NCI-H1105 treated with DMSO at 0.1 percent for 48 hours (cell line): ENCODE measurements at regions not wholly inside any gene's neighbourhood (a gene's known extent, or its start where the extent isn't known, plus 50 kb on each side); places are given as distances from the start of the nearest gene placed in this dataset.

ENCODE experiments used
- DNase-seq: peaks from one replicate; lab custom pipeline; 2025; lab: John Stamatoyannopoulos, UW

DNA sequence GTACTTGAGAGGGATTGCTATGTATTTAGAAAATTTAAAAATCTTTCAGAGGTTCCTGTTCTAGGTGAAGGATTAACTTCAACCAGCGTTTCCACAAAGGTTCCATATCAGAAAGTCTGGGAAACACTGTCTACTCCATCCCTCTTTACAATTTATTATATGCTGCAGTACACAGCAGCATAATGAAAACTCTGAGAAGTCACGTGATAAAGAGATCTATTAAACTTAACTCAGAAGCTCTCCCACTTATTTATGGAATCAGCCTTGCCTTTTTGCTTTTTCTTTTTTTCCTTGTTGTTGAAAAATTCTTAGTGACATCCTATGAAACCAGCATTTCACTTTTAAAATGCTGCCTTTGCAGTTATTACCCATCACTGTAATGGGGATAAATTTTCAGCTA, 186.2 kb downstream of the ACER2 start:
- no peak for DNase-seq

DNA sequence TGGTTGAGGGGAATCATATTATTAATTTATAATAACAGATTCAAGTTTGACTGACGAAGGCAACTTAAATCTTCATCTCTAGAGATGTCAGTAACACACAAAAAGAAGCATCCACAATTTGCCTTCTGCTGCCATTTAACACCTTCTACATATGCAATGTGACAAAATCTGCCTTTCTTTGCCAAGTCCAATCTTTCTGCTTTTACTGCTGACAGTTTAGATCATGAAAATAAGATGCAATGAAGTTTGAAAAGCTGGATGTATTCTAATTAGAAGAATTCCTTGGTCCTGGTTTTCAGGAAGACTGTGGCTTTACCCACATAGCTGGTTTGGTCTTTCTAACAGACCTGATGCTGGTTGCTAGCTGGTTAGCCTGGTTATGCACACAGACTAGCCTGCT, 178.9 kb downstream of the ACER2 start:
- DNase-seq, result no peak

DNA sequence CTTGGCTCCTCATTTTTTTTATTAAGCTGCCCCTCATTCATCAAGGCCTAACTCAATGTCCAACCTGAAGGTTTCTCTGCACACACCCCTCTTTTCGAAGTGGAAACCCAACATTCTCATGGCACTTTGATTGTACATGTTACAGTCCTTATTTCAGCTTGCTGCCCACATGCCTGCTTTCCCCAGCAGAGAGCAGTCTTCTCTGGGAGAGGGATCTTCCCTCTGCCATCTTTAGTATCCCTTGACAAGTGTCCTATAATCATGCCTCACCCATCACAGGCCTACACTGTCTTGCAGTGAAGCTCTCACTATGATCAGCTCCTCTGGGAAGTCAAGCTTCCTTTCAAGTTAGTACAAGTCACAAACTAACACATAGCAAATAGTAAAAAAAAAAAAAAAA, 175.1 kb downstream of the ACER2 start:
- no peak for DNase-seq

DNA sequence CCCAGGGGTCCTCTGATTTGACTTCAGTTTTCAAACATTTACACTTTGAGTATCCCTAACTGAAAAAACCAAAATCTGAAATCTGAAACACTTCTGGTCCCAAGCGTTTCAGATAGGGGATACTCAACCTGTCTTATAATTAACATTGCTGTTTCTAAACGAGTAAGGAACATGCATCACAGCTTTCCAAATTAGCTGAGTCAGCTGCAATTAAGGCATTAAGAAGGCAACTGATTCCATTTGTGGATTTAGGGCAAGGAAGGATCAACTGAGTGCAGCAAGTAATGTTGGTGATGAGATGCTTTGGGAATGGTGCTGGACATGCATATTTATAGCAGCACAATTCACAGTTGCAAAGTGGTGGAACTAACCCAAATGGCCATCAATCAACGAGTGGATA, 168.6 kb downstream of the ACER2 start:
- no peak for DNase-seq

DNA sequence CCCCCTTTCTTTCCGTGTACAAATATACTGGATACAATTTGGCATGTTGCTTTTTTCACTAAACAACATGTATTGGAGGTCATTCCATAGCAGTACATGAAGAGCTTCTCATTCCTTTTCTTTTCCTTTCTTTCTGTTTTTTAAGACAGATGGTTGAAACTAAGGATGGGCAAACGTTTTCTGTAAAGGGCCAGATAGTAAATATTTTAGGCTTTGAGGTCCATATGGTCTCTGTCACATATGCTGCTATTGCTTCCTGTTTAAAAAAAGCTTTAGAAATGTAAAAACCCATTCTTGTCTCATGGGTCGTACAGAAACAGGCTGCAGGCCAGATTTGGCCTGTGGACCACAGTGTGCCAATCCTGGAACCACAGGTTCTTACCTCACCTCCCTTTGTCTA, 160.1 kb downstream of the ACER2 start:
- no peak for DNase-seq

DNA sequence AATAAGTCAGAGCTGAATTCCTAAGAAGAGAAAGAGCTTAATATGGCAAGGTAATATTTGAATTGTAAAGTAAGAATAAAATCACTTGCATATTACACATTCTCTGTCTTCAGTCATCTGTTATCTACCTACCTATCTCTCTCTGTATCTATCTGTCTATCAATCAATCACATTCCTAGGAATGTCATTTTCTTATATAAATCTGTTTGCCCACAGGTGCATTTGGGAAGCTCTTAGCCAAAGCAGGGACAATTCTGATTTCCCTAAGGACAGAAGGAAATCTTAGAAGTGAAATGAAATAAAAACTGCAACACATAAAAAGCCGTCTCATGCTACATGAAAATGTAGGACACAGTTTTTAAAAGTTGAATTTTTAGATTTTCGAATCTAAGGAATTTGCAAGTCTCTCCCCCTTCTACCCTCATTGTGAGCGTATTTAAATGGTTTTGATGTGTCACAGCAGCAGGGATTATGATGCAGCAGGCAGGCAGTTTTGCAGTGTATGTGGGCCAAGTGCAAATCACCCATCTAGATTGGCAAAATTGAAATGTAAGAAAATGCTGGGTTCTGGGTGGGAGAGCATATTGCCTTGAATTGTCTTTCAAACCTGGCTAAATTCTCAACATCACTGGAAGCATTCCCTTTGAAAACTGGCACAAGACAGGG, 155.7 kb downstream of the ACER2 start:
- no peak for DNase-seq

DNA sequence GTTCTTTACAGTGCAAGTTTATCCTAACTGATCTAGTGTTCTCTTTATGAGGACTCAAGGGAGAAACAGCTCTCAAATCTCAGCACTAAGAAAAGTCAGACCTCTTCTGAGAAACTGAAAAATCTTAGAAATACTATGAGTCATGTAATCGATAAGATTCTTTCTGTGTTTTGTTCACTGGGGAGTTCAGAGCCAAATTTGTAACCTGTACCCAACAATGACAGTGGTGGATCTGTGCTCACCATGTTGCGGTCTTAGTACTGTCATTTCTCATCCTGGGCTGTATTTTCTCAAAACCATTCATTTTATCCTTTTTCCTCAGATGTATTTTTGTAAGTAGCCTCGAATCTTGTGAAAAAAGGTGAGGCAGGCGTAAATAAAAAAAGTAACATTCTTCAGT, 146.4 kb downstream of the ACER2 start:
- no peak for DNase-seq

DNA sequence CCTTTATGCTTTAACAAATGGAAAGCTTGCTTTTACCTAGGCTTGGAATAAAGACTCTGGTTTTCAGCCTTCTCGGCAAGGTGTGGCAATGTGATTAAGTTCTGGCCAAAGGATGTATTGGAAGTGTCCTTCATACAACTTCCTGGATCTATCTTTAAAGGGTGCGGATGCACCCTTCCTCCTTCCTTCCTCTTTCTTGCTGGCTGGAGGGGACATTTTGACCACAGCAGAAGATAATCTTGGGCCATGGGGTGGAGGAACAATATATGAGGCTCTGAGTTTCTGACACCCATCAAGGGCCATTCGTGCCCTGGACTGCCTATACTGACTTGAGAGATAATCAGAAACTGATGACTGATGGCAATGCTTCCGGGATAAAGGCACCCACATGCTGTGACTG, 145.7 kb downstream of the ACER2 start:
- DNase-seq, result no peak

DNA sequence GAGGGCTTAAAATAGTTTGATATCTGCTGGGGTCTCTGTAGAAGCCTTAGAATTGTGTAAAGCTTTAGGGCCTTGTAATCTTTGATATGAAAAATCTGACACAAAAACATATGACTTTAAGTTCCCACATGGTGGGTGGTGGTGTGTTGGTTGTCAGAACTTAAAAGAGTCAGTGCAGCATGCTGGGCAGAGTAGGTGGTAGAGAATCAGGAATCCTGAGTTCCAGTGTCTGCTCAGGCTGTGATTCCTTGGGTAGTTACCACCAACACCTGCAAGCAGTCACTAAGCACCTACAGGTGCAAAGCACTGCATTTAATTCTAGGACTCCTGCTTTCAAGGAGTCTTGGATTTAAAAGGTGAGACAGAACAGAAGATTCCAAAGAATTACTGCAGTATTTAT, 144.6 kb downstream of the ACER2 start:
- DNase-seq, result no peak

DNA sequence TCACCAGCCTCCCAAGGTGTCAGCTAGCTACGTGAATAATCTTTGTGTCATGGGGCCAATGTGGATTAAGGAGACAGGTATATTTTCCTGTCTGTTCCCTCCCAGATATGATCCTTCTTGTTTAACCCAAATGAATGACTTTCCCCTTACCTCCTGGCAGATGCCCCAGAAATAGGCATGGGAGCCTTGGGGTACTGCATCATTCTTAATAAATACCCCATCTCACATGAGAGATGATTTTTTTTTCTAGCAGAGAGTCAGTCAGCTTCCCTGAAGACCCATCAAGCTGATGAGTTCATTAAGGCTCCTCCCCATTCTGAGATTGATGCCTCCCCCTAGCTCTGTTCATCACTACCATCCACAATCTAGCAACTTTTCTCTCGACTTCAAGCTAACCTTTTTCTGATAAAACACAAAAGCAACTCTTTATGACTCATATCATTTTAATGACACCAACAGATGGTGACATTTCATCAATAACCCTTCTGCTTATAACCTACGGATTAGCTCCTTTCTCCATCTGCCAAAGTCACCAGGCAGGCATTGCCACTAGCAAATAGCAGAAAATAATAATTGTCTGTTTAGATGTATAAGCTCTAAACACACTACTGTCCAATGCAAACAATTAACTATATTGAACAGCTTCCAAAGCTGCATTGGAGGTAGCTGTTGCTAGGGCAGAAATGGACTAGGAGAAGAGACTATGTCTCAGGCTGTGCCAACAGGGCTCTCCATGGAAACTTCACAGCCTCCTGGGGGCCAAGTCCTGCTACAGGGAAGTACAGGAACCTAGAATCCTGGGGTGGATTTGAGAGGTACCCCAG, 143.7 kb downstream of the ACER2 start:
- no peak for DNase-seq

DNA sequence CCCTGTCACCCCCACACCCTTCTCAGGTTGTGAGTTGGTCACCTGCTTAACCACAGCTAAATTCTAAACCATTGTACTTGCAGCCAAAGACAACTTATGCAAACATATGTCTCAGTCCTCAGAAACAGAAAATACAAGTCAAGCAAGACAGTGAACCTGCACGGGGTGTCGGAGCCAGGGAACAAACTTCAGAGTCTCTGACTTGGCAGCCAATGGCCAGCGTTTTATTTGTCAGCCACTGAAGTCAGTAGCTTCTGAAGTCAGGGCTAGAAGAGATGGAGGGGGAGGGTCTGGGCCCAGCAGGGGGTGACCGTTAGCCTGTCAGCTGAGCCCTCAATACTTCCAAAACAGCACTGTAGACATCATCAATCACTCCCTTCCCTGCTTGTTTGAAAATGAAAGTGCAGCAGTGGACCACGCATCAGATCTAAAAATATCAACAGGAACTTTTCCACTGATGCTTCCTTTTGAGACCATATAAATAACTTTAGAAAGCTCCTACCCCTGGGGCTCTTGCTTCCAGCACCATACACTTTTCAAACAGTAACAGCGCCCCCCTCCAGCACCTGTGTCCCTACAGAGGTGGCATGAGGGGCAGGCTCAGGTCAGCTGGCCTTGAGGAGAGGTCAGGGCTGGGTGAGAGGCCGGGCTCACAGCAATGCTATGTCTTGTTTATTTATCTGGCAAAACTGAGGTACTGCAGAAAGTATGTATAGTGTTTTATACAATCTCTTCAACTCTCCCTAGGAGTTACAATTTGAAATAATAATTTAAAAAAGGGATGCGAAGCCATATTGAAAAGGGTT, 142.5 kb downstream of the ACER2 start:
- no peak for DNase-seq

DNA sequence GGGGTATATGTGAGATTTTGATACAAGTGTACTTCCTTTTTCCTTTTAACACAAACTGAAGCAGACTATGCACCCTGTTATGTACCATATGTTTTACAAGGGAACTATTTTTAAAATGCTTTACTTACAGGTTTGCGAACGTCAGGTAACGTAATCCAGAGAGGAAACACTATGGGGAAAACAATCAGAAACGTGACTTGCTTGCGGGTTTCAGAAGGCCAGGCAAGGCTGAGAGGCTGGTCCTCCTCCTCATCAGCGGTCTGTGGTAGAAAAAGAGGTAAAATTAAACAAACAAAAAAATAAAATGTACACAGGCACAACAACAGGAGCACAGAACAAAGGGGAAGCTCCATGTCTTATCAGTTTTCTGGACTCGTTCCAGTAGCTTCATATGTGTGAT, 141.2 kb downstream of the ACER2 start:
- no peak for DNase-seq

DNA sequence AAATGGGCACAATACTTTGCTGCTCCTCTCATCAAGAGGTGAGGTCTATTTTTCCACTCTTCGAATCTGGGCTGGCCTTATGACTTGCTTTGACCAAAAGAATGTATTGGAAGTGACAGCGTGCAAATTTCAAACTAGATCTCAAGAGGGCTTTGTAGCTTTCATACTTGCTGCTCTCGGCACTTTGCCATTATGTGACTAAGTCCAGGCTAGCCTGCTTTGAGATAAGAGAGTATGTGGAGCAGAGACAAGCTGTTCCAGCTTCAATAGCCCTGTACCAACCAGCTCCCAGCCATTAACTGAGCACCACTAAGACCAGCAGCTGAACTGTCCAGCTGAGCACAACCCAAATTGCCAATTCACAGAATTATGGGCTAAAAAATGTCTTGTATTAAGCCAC, 124.6 kb downstream of the ACER2 start:
- no peak for DNase-seq

DNA sequence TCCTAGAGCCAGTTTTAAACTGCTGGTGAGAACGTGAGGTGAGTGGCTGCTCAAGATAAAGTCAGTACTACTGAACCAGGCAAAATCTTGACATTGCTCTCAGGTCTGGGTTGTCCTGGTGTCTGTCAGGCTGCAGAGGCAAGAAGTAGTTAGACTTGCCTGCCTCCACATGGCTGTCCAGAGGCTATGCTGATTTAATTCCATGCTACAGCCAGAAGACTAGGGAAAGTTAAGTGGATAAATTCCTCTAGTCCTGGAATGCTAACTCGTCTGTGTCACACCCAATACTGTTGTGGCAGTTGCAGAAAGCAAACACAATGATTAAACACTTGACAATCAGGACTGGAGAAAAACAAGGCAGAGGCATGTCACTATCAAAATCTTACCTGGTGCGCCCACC, 118.9 kb downstream of the ACER2 start:
- DNase-seq, result no peak

DNA sequence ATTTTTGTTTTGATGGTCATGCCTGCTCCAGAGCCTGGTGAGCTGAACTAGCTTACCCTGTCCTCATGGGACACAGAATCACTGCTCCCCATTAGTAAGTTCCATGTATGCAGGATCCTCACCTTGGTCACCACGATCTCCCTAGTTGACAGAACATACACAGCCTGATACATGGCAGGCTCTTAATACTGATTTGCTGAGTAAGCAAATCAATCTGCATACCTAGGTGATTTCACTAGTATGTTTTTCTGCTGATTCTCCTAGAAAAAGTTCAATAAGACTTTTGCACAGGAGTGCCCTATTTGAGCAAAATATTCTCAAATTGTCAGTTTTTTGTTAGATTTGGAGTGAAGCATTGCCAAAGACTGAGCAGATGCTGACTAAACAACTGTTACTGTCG, 113.7 kb downstream of the ACER2 start:
- no peak for DNase-seq

DNA sequence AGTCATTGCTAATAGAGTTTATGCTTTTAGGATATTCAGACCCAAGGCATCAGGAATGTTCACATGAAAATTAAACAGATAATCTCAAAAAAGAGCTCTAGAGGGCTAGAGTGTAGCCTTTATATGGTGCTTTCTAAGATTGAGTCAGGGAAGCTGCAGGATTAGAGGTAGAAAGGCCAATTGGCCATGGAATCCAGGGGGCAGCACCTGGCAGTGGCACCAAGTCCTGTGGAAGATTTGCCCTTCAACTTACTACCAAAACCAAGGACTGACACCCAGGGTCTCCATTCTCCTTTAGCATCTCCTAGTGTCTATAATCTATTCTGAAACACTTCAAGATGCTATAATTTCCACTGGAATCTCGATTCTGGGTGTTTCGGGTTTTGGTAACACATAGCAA, 112.4 kb downstream of the ACER2 start:
- no peak for DNase-seq

DNA sequence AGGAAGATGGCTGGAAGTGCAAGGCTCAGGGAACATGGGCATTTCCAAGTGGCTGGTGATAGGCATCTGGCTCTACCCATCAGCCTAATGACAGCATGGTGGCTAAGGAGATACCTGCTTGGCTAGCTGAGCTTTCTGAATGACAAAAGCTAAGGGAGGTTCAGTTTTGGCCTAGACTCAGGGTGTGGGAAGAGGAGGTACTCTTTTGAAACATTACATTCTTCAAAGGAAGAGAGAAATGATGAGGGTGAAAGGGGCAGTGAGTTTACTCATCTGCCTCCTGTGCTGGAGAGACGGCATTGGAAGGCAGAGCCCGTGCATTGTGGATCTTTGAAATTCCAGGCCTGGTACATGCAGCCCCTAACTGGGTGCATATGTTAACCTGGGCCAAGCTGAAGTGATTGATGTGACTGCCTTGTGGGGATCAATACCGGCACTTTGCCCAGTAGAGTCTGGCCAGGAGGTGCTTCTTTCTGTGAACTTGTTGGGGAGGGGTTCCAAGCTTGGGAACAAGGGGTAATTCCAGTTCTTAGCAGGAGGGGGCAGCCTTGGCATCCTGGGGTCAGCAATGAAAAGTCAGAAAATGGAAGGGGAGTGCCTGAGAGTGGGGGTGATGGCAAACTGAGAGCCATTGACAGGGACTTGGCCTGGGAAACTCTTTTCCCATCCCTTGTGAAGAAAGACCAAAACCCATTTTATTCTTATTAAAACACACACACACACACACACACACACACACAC, 108.6 kb downstream of the ACER2 start:
- DNase-seq, result no peak

DNA sequence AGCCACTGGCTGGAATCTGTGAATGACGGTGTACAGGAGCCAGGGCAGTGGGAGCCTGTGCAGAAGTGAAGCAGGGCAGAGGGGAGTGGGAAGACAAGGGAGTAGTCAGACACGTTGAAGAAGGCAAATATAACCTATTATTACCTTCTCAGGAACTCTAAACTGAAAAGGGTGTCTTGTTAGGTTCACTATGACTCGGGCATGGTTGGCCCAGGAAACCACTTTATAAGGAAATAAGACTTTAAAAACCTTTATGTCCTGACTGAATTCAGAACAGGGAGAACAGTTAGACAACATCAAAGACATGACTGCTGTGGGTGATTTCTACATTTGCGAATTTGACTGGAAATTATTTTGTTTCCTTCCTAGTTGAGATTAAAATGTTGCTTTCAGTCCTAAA, 107.5 kb downstream of the ACER2 start:
- no peak for DNase-seq

DNA sequence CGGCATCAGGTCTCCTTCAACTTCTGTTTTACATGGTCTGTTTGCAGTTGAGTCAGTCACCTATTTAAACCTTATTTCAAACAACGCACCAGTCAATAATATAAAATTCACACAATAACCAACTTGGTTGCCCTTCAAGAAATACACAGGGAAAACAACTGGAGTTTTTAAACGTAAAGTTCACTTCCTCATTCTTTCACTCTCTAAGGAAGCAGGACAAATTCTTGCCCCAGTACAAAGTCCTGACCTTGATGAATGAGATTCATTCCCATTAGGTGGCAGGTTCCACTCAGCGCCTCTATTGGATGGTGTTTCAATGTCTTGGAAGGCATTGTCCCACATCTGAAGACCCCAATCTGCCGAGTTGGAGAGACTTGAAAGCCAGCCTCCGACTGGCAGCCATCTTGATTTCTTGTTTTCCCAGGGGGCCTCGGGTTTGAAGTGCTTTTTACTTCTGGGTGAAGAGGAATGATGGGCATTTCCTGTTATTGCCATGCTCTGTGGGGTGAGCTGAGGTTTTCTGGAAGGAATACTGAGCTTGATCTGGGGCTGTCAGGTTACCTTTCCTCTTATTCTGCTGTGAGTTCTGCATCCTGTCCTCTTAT, 105.0 kb downstream of the ACER2 start:
- DNase-seq, result no peak

DNA sequence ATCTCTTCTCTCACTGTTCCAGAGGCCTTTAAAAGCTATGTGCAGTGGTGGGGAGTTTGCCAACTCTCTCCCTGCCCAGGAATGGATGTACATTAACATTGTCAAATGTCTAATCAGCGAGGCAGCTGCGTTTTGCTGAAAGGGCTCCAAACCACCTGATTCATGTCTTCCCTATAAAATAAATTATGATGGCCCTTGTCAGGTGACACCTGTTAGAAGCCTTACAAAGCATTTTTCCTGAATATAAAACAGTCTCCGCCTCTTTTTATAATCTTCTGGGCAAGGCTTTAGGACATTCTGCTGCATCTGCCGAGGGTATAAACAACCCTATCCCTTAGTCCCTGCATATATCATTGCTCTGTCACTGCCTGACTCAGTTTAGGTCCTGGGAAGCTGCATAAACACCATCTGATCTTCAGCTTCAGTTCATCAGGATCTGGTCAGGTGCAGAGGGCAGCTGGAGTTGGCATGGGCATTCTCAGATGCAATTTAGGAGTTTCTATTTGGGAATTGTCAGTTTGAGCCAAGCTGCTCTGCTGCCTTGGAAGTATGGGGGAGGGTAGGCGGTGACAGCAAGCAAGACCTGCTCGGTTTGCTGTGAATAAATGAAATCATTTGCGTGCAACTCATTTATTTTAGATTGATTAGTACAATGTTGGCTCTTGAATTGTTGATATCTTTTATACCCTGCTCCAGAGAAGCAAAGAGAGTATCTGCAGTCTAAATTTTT, 103.5 kb downstream of the ACER2 start:
- peak; percentile 59 for DNase-seq

DNA sequence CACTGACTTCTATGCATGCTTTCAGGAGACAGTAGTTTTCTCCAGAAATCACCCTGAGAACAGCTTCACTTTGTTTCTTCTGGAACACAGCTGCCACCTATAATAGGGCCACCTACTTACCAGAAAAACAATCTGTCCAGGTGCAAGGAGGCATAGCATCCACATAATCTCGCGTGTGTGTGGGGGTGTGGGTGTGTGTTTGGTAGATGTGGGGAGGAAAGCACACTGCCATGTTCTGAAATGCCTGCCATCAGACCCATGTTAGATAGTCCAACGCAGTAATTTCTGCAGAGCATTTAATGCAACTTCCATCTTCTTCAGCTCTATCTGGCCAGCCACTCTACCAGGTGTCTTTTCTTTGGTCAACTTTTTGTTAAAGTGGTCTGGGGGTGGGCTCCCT, 102.9 kb downstream of the ACER2 start:
- no peak for DNase-seq
